Tibial nerve (tissue), 3 donors: ENCODE measurements at regions not wholly inside any gene's neighbourhood (a gene's known extent, or its start where the extent isn't known, plus 50 kb on each side); places are given as distances from the start of the nearest gene placed in this dataset.

Experiments
- CTCF ChIP-seq, 5 experiments: fragments of 200-600 bp in 3 of 5; fragments of 450-650 bp in 2 of 5; sonication (generic) in 3 of 5; IDR thresholded peaks; one replicate each; pipeline ENCODE4 v1.5.1; 2016 to 2019; ENCODE audit warnings: antibody characterized with exemption in 5 of 5, mild to moderate bottlenecking in 3 of 5, moderate library complexity in 2 of 5
- POLR2A ChIP-seq, 2 donors: fragments of 450-650 bp; IDR thresholded peaks; one replicate each; pipeline ENCODE4 v1.6.1; 2017; ENCODE audit warnings: antibody characterized with exemption in 2 of 2, mild to moderate bottlenecking in 2 of 2, moderate library complexity in 2 of 2

GRCh38 chr3:117137065-117137464, 427.5 kb downstream of the TUSC7 start:
- TF ChIP-seq CTCF (IDR thresholded peaks at IDR 0.05): no peak
- TF ChIP-seq POLR2A (IDR thresholded peaks at IDR 0.05): no peak
